ENCODE measurements at regions not wholly inside any gene's neighbourhood (a gene's known extent, or its start where the extent isn't known, plus 50 kb on each side); places are given as distances from the start of the nearest gene placed in this dataset.
A peak's percentile ranks its signal among the peaks of the same experiment; 100 is the strongest.

GRCh38 chr14:99004112-99004511 lies 267.9 kb downstream of the BCL11B start:
- DNase-seq (ENCODE audit: low read depth), result no peak

GRCh38 chr14:99006276-99006675 lies 265.7 kb downstream of the BCL11B start:
- DNase-seq (ENCODE audit: low read depth), result no peak

GRCh38 chr14:99007795-99008194 lies 264.2 kb downstream of the BCL11B start:
- no peak for DNase-seq (ENCODE audit: low read depth)

- DNase-seq (ENCODE audit: low read depth), result no peak
Observed at GRCh38 chr14:99009871-99010270, 262.1 kb downstream of the BCL11B start.

- DNase-seq (ENCODE audit: low read depth), result no peak
Observed at GRCh38 chr14:99011385-99011784, 260.6 kb downstream of the BCL11B start.

- DNase-seq (ENCODE audit: low read depth), result no peak
Observed at GRCh38 chr14:99012703-99013102, 259.3 kb downstream of the BCL11B start.

- no peak for DNase-seq (ENCODE audit: low read depth)
Observed at GRCh38 chr14:99015833-99016232, 256.2 kb downstream of the BCL11B start.

- no peak for DNase-seq (ENCODE audit: low read depth)
Observed at GRCh38 chr14:99023371-99023770, 248.6 kb downstream of the BCL11B start.

GRCh38 chr14:99024926-99025325 lies 247.1 kb downstream of the BCL11B start:
- no peak for DNase-seq (ENCODE audit: low read depth)

- DNase-seq (ENCODE audit: low read depth), result no peak
Observed at GRCh38 chr14:99025418-99025817, 246.6 kb downstream of the BCL11B start.

- no peak for DNase-seq (ENCODE audit: low read depth)
Observed at GRCh38 chr14:99026471-99026870, 245.5 kb downstream of the BCL11B start.

- no peak for DNase-seq (ENCODE audit: low read depth)
Observed at GRCh38 chr14:99028041-99028440, 244.0 kb downstream of the BCL11B start.

- DNase-seq (ENCODE audit: low read depth), result no peak
Observed at GRCh38 chr14:99028521-99028920, 243.5 kb downstream of the BCL11B start.

- DNase-seq (ENCODE audit: low read depth), result no peak
Observed at GRCh38 chr14:99029145-99029915, 242.7 kb downstream of the BCL11B start.

- DNase-seq (ENCODE audit: low read depth), result no peak
Observed at GRCh38 chr14:99029916-99030305, 242.1 kb downstream of the BCL11B start.

GRCh38 chr14:99030454-99030853 lies 241.5 kb downstream of the BCL11B start:
- DNase-seq (ENCODE audit: low read depth), result no peak

GRCh38 chr14:99032759-99033158 lies 239.2 kb downstream of the BCL11B start:
- DNase-seq (ENCODE audit: low read depth), result no peak

GRCh38 chr14:99033951-99034350 lies 238.0 kb downstream of the BCL11B start:
- DNase-seq (ENCODE audit: low read depth), result no peak

GRCh38 chr14:99034711-99035171 lies 237.3 kb downstream of the BCL11B start:
- no peak for DNase-seq (ENCODE audit: low read depth)

GRCh38 chr14:99035268-99035667 lies 236.7 kb downstream of the BCL11B start:
- no peak for DNase-seq (ENCODE audit: low read depth)

GRCh38 chr14:99035712-99036610 lies 236.0 kb downstream of the BCL11B start:
- peak; percentile 44 for DNase-seq (ENCODE audit: low read depth)

- DNase-seq (ENCODE audit: low read depth), result no peak
Observed at GRCh38 chr14:99036611-99037293, 235.2 kb downstream of the BCL11B start.

All from HS-5 (cell line).